Adrenal gland (tissue), 9 donors: ENCODE measurements at regions not wholly inside any gene's neighbourhood (a gene's known extent, or its start where the extent isn't known, plus 50 kb on each side); places are given as distances from the start of the nearest gene placed in this dataset.

Source experiments
- DNase-seq, 7 donors: peaks; one replicate each; pipeline ENCODE4 v3.0.0-alpha.2; 2019 to 2020
- H3K27ac ChIP-seq, 5 donors: fragments of 200-600 bp; sonication (generic) in 4 of 5; 1 replicate in 3 of 5; 2 replicates in 2 of 5; pipeline versions ENCODE4 v1.5.1 to v1.8.0; 2016 to 2020; ENCODE audit warnings: mild to moderate bottlenecking in 1 of 5
- H3K27me3 ChIP-seq: fragments of 200-600 bp; 2 replicates; pipeline ENCODE4 v1.8.0; 2021
- H3K36me3 ChIP-seq, 2 donors: fragments of 200-600 bp; replicated peaks in 1 of 2; 1 replicate in 1 of 2; 2 replicates in 1 of 2; pipeline versions ENCODE4 v1.5.1 to v1.8.0; 2018 to 2022
- H3K4me1 ChIP-seq, 2 donors: fragments of 200-600 bp; replicated peaks in 1 of 2; 1 replicate in 1 of 2; 2 replicates in 1 of 2; pipeline versions ENCODE4 v1.5.1 to v1.8.0; 2018 to 2021
- H3K4me3 ChIP-seq, 4 donors: fragments of 200-600 bp; sonication (generic) in 3 of 4; one replicate each; pipeline ENCODE4 v1.5.1; 2016 to 2018
- H3K9me3 ChIP-seq, 3 donors: fragments of 200-600 bp; sonication (generic) in 1 of 3; replicated peaks in 1 of 3; 1 replicate in 2 of 3; 2 replicates in 1 of 3; pipeline versions ENCODE4 v1.5.1 to v1.8.0; 2016 to 2021
- POLR2A ChIP-seq, 2 donors: fragments of 450-650 bp; IDR thresholded peaks; one replicate each; pipeline ENCODE4 v1.6.1; 2017; ENCODE audit warnings: antibody characterized with exemption in 2 of 2, mild to moderate bottlenecking in 2 of 2, moderate library complexity in 1 of 2
- WGBS, 4 donors: extraction: QIAGEN DNeasy Blood & Tissue Kit in 2 of 4; methylation state at CpG; one replicate each; pipeline versions ENCODE4 v1.1.5 to v1.1.7; 2013 to 2017; 5-methylcytosine and 5-hydroxymethylcytosine counted together
- intact Hi-C, 2 donors: fragments of 100-400 bp; cut with DNase I; formaldehyde crosslinking; loops; one replicate each; pipeline versions ENCODE4 v1.14.1 to v1.15.0; 2022 to 2023
- TF ChIP-seq, protein P1 (sequence below), 6 experiments: fragments of 450-650 bp in 4 of 6; fragments of 200-600 bp in 2 of 6; sonication (generic) in 1 of 6; IDR thresholded peaks; 1 replicate in 5 of 6; 2 replicates in 1 of 6; pipeline versions ENCODE4 v1.5.1 to v1.8.0; 2016 to 2021; ENCODE audit warnings: antibody characterized with exemption in 6 of 6, mild to moderate bottlenecking in 2 of 6, moderate library complexity in 1 of 6
- donor health status: healthy with polysubstance abuse.
- donor health status: Bipolar disorder and iron deficiency.
- donor health status: DM: yes; HTN: yes; CAD: no.
- donor health status: DM: no; HTN: no; CAD: no.
- donor health status: DM: no; HTN: no; CAD: no.

DNA sequence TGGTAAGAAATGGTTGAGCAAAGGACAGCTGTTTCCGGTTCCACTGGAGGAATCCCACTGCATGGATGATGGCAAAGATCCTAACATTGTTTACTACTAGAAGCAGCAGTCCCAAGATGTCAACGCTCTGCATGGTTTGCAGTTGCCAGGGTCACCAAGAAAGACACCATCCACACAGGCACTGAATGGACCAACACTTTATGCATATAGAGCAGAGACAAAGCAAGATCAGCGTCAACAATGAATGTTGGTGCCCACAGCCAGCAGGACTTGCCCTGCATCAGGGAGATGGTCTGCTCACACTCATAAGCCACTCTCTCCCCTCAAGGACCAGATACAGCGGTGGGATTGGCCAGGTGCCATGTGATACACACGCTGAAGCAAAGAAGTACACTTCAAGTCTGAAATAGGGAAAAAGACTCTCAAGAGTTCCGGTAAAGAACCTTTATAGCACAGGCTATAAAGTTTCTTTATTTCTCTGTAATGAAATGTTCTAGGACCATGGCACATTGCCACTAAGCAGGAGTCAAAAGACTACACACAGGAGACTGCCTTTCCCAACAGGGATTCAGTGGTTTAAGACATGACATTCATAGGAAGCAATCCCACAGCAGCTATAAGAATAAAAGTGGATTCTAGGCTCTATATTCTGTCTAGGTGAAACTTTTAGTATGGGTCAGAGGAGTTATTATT is 133.2 kb upstream of the EPHA4 start:
- no peak overlapping the region for H3K27ac ChIP-seq
- intact Hi-C loops = no loop called here
- no peak for DNase-seq

DNA sequence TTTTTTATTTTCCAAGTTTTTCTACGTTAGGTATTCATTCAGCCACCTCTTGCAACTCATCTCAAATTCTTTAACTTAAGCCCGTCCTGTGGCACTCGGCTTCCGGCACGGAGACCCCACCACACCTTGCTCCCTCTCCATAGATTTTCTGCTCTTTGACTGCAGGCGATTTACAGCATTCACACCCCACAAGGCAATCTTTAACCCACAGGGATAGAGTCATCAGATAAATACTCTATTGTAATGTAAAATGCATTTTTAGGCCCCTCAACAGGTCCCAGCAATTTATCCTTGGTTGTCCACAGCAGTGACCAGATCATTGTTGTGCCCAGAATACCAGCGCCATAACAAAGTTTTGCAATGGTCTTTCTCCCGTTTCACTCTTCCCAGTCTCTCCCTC is 132.3 kb upstream of the EPHA4 start:
- no peak for TF ChIP-seq POLR2A (IDR thresholded peaks at IDR 0.05)
- TF ChIP-seq, protein P1, sequence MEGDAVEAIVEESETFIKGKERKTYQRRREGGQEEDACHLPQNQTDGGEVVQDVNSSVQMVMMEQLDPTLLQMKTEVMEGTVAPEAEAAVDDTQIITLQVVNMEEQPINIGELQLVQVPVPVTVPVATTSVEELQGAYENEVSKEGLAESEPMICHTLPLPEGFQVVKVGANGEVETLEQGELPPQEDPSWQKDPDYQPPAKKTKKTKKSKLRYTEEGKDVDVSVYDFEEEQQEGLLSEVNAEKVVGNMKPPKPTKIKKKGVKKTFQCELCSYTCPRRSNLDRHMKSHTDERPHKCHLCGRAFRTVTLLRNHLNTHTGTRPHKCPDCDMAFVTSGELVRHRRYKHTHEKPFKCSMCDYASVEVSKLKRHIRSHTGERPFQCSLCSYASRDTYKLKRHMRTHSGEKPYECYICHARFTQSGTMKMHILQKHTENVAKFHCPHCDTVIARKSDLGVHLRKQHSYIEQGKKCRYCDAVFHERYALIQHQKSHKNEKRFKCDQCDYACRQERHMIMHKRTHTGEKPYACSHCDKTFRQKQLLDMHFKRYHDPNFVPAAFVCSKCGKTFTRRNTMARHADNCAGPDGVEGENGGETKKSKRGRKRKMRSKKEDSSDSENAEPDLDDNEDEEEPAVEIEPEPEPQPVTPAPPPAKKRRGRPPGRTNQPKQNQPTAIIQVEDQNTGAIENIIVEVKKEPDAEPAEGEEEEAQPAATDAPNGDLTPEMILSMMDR (IDR thresholded peaks at IDR 0.05) = no peak

More for the DNA sequence above, 133.2 kb upstream of the EPHA4 start:
- Histone ChIP-seq H3K9me3 (no peaks in the 10 kb centered on the region), H3K27me3 (no peaks in the 10 kb centered on the region), H3K4me1 (no peaks in the 10 kb centered on the region), H3K36me3 (no peaks in the 10 kb centered on the region), H3K4me3 (no peak overlapping the region)
- WGBS, 4 donors = 74 to 76% (median 75%) methylated on average over 5 to 6 of the region's 6 CpGs
- no peak for TF ChIP-seq POLR2A (IDR thresholded peaks at IDR 0.05)
- TF ChIP-seq, protein P1 (IDR thresholded peaks at IDR 0.05) = no peak

GRCh38 chr2:221693365-221693764 is 121.3 kb upstream of the EPHA4 start:
- WGBS, 4 donors = 58 to 67% (median 64%) methylated on average over 2 of the region's 2 CpGs
- Histone ChIP-seq H3K9me3 (no peaks in the 10 kb centered on the region), H3K4me1 (no peaks in the 10 kb centered on the region), H3K27ac (no peak overlapping the region), H3K27me3 (no peaks in the 10 kb centered on the region), H3K4me3 (no peak overlapping the region), H3K36me3 (no peaks in the 10 kb centered on the region)
- intact Hi-C loops = no loop called here
- TF ChIP-seq POLR2A (IDR thresholded peaks at IDR 0.05) = no peak
- TF ChIP-seq, protein P1 (IDR thresholded peaks at IDR 0.05) = no peak
- no peak for DNase-seq

More for the DNA sequence above, 132.3 kb upstream of the EPHA4 start:
- H3K27ac ChIP-seq = no peak overlapping the region
- no peak for DNase-seq
- H3K27me3 ChIP-seq = no peaks in the 10 kb centered on the region
- WGBS, 4 donors = 78 to 83% (median 81%) methylated on average over 8 of the region's 8 CpGs
- no peaks in the 10 kb centered on the region for H3K36me3 ChIP-seq
- intact Hi-C loops = no loop called here
- no peaks in the 10 kb centered on the region for H3K9me3 ChIP-seq
- no peak overlapping the region for H3K4me3 ChIP-seq
- no peaks in the 10 kb centered on the region for H3K4me1 ChIP-seq

GRCh38 chr2:221691571-221691970 is 119.5 kb upstream of the EPHA4 start:
- no peaks in the 10 kb centered on the region for H3K27me3 ChIP-seq
- 83 to 100% (median 85%) methylated on average over 1 of the region's 1 CpG for WGBS, 4 donors
- H3K9me3 ChIP-seq = no peaks in the 10 kb centered on the region
- intact Hi-C loops = no loop called here
- no peaks in the 10 kb centered on the region for H3K36me3 ChIP-seq
- DNase-seq = no peak
- no peak for TF ChIP-seq POLR2A (IDR thresholded peaks at IDR 0.05)
- TF ChIP-seq, protein P1 (IDR thresholded peaks at IDR 0.05) = no peak
- H3K27ac ChIP-seq = no peak overlapping the region
- H3K4me3 ChIP-seq = no peak overlapping the region
- H3K4me1 ChIP-seq = no peaks in the 10 kb centered on the region
